D721Med (cell line): ENCODE measurements at regions not wholly inside any gene's neighbourhood (a gene's known extent, or its start where the extent isn't known, plus 50 kb on each side); places are given as distances from the start of the nearest gene placed in this dataset.
"Not testable (repeated sequence)": the region's sequence is repeated elsewhere in the genome, so short reads cannot be mapped to it uniquely, and the experiment has no call there.

Source experiments
- DNase-seq: peaks from one replicate; pipeline ENCODE4 v3.0.0; 2011; ENCODE audit warnings: low spot score; ENCODE audit not compliant: insufficient read length
- FAIRE-seq: peaks from 2 replicates; lab custom pipeline; 2011; peaks lifted over from hg19 to GRCh38; lab: Jason Lieb, UNC
- TF ChIP-seq, protein P1 (sequence below): IDR thresholded peaks from 2 replicates; pipeline ENCODE4 v1.5.1; 2012; ENCODE audit warnings: mild to moderate bottlenecking, control low read depth; ENCODE audit not compliant: insufficient read depth; ENCODE audit errors: missing control alignments

- no peak for FAIRE-seq
- DNase-seq: no peak
- TF ChIP-seq, protein P1, sequence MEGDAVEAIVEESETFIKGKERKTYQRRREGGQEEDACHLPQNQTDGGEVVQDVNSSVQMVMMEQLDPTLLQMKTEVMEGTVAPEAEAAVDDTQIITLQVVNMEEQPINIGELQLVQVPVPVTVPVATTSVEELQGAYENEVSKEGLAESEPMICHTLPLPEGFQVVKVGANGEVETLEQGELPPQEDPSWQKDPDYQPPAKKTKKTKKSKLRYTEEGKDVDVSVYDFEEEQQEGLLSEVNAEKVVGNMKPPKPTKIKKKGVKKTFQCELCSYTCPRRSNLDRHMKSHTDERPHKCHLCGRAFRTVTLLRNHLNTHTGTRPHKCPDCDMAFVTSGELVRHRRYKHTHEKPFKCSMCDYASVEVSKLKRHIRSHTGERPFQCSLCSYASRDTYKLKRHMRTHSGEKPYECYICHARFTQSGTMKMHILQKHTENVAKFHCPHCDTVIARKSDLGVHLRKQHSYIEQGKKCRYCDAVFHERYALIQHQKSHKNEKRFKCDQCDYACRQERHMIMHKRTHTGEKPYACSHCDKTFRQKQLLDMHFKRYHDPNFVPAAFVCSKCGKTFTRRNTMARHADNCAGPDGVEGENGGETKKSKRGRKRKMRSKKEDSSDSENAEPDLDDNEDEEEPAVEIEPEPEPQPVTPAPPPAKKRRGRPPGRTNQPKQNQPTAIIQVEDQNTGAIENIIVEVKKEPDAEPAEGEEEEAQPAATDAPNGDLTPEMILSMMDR: no peak
These were observed 141.5 kb upstream of the TOP1 start for GRCh38 chr20:40887105-40887504.

DNA sequence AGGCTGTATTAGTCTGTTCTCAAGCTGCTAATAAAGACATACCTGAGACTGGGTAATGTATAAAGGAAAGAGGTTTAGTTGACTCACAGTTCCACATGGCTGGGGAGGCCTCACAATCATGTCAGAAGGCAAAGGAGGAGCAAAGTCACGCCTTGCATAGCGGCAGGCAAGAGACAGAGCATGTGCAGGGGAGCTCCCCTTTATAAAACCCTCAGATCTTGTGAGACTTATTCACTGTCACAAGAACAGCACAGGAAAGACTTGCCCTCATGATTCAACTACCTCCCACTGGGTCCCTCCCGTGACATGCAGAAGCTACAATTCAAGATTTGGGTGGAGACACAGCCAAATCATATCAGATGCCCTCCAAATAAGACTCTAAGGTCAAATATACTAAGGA, 139.4 kb upstream of the TOP1 start:
- not testable (repeated sequence) for DNase-seq, FAIRE-seq

- TF ChIP-seq, protein P1: no peak
- FAIRE-seq (no peak), DNase-seq (no peak)
These were observed 138.4 kb upstream of the TOP1 start for GRCh38 chr20:40890181-40890580.

- no peak for FAIRE-seq
These were observed 138.0 kb upstream of the TOP1 start for GRCh38 chr20:40890635-40891034.

DNA sequence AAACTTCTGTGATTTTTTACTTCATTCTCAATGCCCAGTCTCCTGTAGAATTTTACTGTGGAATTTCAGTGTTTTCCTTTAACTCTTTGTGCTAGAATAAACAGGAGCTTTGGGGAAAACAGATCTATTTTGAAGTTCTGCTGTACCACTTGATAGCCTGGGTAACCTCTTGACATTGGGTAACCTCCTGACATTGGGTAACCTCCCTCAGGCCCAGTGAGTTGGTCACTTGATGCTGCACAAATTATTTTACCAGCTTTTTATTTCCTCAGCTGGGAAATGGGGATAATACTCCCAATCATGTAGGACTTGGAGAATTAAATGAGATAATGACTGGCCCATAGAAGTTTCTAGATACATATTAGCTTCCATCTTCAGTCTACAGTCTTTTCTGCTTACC, 137.3 kb upstream of the TOP1 start:
- no peak for DNase-seq
- TF ChIP-seq, protein P1: no peak
- FAIRE-seq: no peak

More at GRCh38 chr20:40890635-40891034, 138.0 kb upstream of the TOP1 start:
- TF ChIP-seq, protein P1: no peak
- DNase-seq: no peak

GRCh38 chr20:40892642-40893041, 136.0 kb upstream of the TOP1 start:
- TF ChIP-seq, protein P1: no peak
- DNase-seq: no peak
- FAIRE-seq: no peak

- DNase-seq: no peak
- FAIRE-seq: no peak
- TF ChIP-seq, protein P1: no peak
These were observed 134.9 kb upstream of the TOP1 start for GRCh38 chr20:40893610-40894236.
